ENCODE measurements at regions not wholly inside any gene's neighbourhood (a gene's known extent, or its start where the extent isn't known, plus 50 kb on each side); places are given as distances from the start of the nearest gene placed in this dataset.

GRCh38 chr7:113976508-113976907 is 57.7 kb upstream of the PPP1R3A start:
- TF ChIP-seq CTCF (IDR thresholded peaks at IDR 0.05; ENCODE audit: low read depth, low read length), result no peak
- no peak for DNase-seq (ENCODE audit: extremely low read depth, low read depth)

GRCh38 chr7:113968713-113969112 is 49.9 kb upstream of the PPP1R3A start:
- no peak for DNase-seq (ENCODE audit: extremely low read depth, low read depth)
- TF ChIP-seq CTCF (IDR thresholded peaks at IDR 0.05; ENCODE audit: low read depth, low read length), result no peak
